ENCODE measurements at regions not wholly inside any gene's neighbourhood (a gene's known extent, or its start where the extent isn't known, plus 50 kb on each side); places are given as distances from the start of the nearest gene placed in this dataset.

GRCh38 chr1:192010406-192010805 is 147.9 kb upstream of the RGS18 start:
- TF ChIP-seq, protein P1, sequence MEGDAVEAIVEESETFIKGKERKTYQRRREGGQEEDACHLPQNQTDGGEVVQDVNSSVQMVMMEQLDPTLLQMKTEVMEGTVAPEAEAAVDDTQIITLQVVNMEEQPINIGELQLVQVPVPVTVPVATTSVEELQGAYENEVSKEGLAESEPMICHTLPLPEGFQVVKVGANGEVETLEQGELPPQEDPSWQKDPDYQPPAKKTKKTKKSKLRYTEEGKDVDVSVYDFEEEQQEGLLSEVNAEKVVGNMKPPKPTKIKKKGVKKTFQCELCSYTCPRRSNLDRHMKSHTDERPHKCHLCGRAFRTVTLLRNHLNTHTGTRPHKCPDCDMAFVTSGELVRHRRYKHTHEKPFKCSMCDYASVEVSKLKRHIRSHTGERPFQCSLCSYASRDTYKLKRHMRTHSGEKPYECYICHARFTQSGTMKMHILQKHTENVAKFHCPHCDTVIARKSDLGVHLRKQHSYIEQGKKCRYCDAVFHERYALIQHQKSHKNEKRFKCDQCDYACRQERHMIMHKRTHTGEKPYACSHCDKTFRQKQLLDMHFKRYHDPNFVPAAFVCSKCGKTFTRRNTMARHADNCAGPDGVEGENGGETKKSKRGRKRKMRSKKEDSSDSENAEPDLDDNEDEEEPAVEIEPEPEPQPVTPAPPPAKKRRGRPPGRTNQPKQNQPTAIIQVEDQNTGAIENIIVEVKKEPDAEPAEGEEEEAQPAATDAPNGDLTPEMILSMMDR (IDR thresholded peaks at IDR 0.05; ENCODE audit: low read depth, low read length, poor library complexity, severe bottlenecking), result no peak
- TF ChIP-seq EZH2phosphoT487 (IDR thresholded peaks at IDR 0.05; ENCODE audit: borderline replicate concordance, low read length), result no peak
